OCI-LY3 (cell line): ENCODE measurements at regions not wholly inside any gene's neighbourhood (a gene's known extent, or its start where the extent isn't known, plus 50 kb on each side); places are given as distances from the start of the nearest gene placed in this dataset.

Source experiments
- H2AFZ ChIP-seq: fragments of 200-600, 300-600 bp; shearing (Covaris generic); 2 replicates; pipeline ENCODE4 v1.6.0; 2014; ENCODE audit warnings: antibody characterized with exemption, low read depth, low read length
- H3K27ac ChIP-seq: fragments of 200-600, 300-600 bp; sonication (generic); 2 replicates; pipeline ENCODE4 v1.5.1; 2014; ENCODE audit warnings: mild to moderate bottlenecking, low read length, moderate library complexity, mixed read lengths
- H3K27me3 ChIP-seq: fragments of 200-600, 300-600 bp; sonication (generic); 2 replicates; pipeline ENCODE4 v1.6.1; 2014; ENCODE audit warnings: low read depth, low read length, mixed read lengths
- H3K36me3 ChIP-seq: fragments of 200-600, 300-600 bp; sonication (generic); replicated peaks from 2 replicates; pipeline ENCODE3; 2014; ENCODE audit warnings: low read depth, low read length, mixed read lengths
- H3K4me1 ChIP-seq: fragments of 300-600, 200-600 bp; sonication (generic); 2 replicates; pipeline ENCODE4 v1.6.1; 2014; ENCODE audit warnings: low read length, mixed read lengths
- H3K4me2 ChIP-seq: fragments of 200-600, 300-600 bp; sonication (generic); 2 replicates; pipeline ENCODE4 v1.6.1; 2014; ENCODE audit warnings: low read length, mixed read lengths
- H3K4me3 ChIP-seq: fragments of 300-600, 200-600 bp; sonication (generic); 2 replicates; pipeline ENCODE4 v1.5.1; 2014; ENCODE audit warnings: antibody characterized with exemption, mild to moderate bottlenecking, low read length, moderate library complexity
- H3K79me2 ChIP-seq: fragments of 300-600, 200-600 bp; shearing (Covaris generic); 2 replicates; pipeline ENCODE4 v1.6.1; 2014; ENCODE audit warnings: mild to moderate bottlenecking, low read length, mixed read lengths
- H3K9ac ChIP-seq: fragments of 300-600, 200-600 bp; shearing (Covaris generic); 2 replicates; pipeline ENCODE4 v1.6.0; 2014; ENCODE audit warnings: mild to moderate bottlenecking, low read length, moderate library complexity
- H3K9me3 ChIP-seq: fragments of 200-600, 300-600 bp; shearing (Covaris generic); 2 replicates; pipeline ENCODE4 v1.6.1; 2014; ENCODE audit warnings: low read length, mixed read lengths; ENCODE audit not compliant: insufficient read depth
- H4K20me1 ChIP-seq: fragments of 200-600, 300-600 bp; sonication (generic); 2 replicates; pipeline ENCODE4 v1.6.1; 2016; ENCODE audit warnings: low read length, mixed read lengths; ENCODE audit not compliant: insufficient read depth
- CTCF ChIP-seq: fragments of 200-600, 300-600 bp; sonication (generic); IDR thresholded peaks from 2 replicates; pipeline ENCODE4 v1.5.1; 2014; ENCODE audit warnings: antibody characterized with exemption, low read length, low read depth
- EZH2phosphoT487 ChIP-seq: fragments of 200-600 bp; shearing (Covaris generic); IDR thresholded peaks from 2 replicates; pipeline ENCODE4 v1.6.1; 2018; ENCODE audit warnings: antibody characterized with exemption, mixed run types, low read depth

GRCh38 chr1:166368030-166368429 is 201.2 kb upstream of the FAM78B start:
- no peak for TF ChIP-seq CTCF
- TF ChIP-seq EZH2phosphoT487, result no peak
- Histone ChIP-seq H3K9ac (no peak overlapping the region), H3K4me1 (no peaks in the 10 kb centered on the region), H3K27me3 (0 out of 2 replicates have a peak, but pooled peaks cover 5% of the 10 kb centered on the region), H3K9me3 (no peaks in the 10 kb centered on the region), H3K4me2 (no peak overlapping the region), H3K79me2 (no peaks in the 10 kb centered on the region), H3K4me3 (no peak overlapping the region), H2AFZ (no peak overlapping the region), H4K20me1 (no peaks in the 10 kb centered on the region), H3K36me3 (no peaks in the 10 kb centered on the region), H3K27ac (no peak overlapping the region)

- Histone ChIP-seq H3K36me3 (no peaks in the 10 kb centered on the region), H3K9me3 (no peaks in the 10 kb centered on the region), H3K4me1 (peaks cover 12% of the 10 kb centered on the region), H3K4me3 (no peak overlapping the region), H3K27ac (no peak overlapping the region), H4K20me1 (no peaks in the 10 kb centered on the region), H3K79me2 (no peaks in the 10 kb centered on the region), H3K9ac (no peak overlapping the region), H3K4me2 (peak overlapping the region; percentile 7; the same call in 1 of the 2 replicates), H2AFZ (no peak overlapping the region), H3K27me3 (no peaks in the 10 kb centered on the region)
- TF ChIP-seq EZH2phosphoT487 (no peak), CTCF (no peak)
These were observed 211.1 kb upstream of the FAM78B start for GRCh38 chr1:166377896-166378295.

- Histone ChIP-seq H3K4me3 (no peak overlapping the region), H4K20me1 (no peaks in the 10 kb centered on the region)
These were observed 212.0 kb upstream of the FAM78B start for GRCh38 chr1:166378805-166379204.

GRCh38 chr1:166379447-166379846 is 212.6 kb upstream of the FAM78B start:
- Histone ChIP-seq H2AFZ (no peak overlapping the region), H3K79me2 (no peaks in the 10 kb centered on the region), H3K4me2 (no peak overlapping the region), H3K9me3 (no peaks in the 10 kb centered on the region), H3K27ac (no peak overlapping the region), H3K36me3 (no peaks in the 10 kb centered on the region), H3K27me3 (peaks cover 6% of the 10 kb centered on the region), H3K4me1 (peaks cover 27% of the 10 kb centered on the region), H3K9ac (no peak overlapping the region), H3K4me3 (no peak overlapping the region), H4K20me1 (no peaks in the 10 kb centered on the region)
- no peak for TF ChIP-seq EZH2phosphoT487

More at GRCh38 chr1:166378805-166379204, 212.0 kb upstream of the FAM78B start:
- H3K27ac ChIP-seq, result no peak overlapping the region
- no peaks in the 10 kb centered on the region for H3K79me2 ChIP-seq
- no peak overlapping the region for H3K9ac ChIP-seq
- H2AFZ ChIP-seq, result no peak overlapping the region
- H3K9me3 ChIP-seq, result no peaks in the 10 kb centered on the region
- no peak overlapping the region for H3K4me2 ChIP-seq
- peaks cover 21% of the 10 kb centered on the region for H3K4me1 ChIP-seq
- no peaks in the 10 kb centered on the region for H3K36me3 ChIP-seq
- no peaks in the 10 kb centered on the region for H3K27me3 ChIP-seq
- TF ChIP-seq CTCF, result no peak
- no peak for TF ChIP-seq EZH2phosphoT487
